OCI-LY7 (cell line): ENCODE measurements at regions not wholly inside any gene's neighbourhood (a gene's known extent, or its start where the extent isn't known, plus 50 kb on each side); places are given as distances from the start of the nearest gene placed in this dataset.

ENCODE experiments used
- BruUV-seq: library from RNA; stranded (reverse); fragments of 400-500 nt; replicated peaks from 2 replicates; lab custom pipeline; 2021; lab: Mats Ljungman, UMichigan
- CTCF ChIA-PET: fragments of 300-600 bp; sonication (Branson Sonifier 250); formaldehyde crosslinking; loops from one replicate; lab custom pipeline; 2022; ENCODE audit warnings: antibody characterized with exemption; ENCODE audit not compliant: unreplicated experiment; lab: Charles Lee
- POLR2A ChIA-PET: fragments of 300-600 bp; sonication (Branson Sonifier 250); formaldehyde crosslinking; loops from one replicate; lab custom pipeline; 2022; ENCODE audit warnings: antibody characterized with exemption; lab: Charles Lee
- DNase-seq: peaks from one replicate; pipeline ENCODE4 v3.0.0-alpha.2; 2015; ENCODE audit warnings: low spot score
- H2AFZ ChIP-seq: fragments of 200-600 bp; sonication (generic), shearing (Covaris generic); 2 replicates; pipeline ENCODE4 v1.6.1; 2014; ENCODE audit warnings: mild to moderate bottlenecking, antibody characterized with exemption, low read length, moderate library complexity
- H3K27ac ChIP-seq: fragments of 200-600 bp; sonication (generic); 2 replicates; pipeline ENCODE4 v1.5.1; 2014; ENCODE audit warnings: mixed run types, low read depth, mild to moderate bottlenecking, moderate library complexity, low read length, inconsistent platforms; ENCODE audit not compliant: poor library complexity, severe bottlenecking
- H3K36me3 ChIP-seq: fragments of 200-600 bp; sonication (generic); 2 replicates; pipeline ENCODE4 v1.6.1; 2014; ENCODE audit warnings: mild to moderate bottlenecking, antibody characterized with exemption, low read length, moderate library complexity, mixed read lengths; ENCODE audit not compliant: insufficient read depth
- H3K4me1 ChIP-seq: fragments of 200-600 bp; sonication (generic); 2 replicates; pipeline ENCODE4 v1.5.1; 2014; ENCODE audit warnings: mild to moderate bottlenecking, low read length; ENCODE audit not compliant: insufficient read depth, poor library complexity, severe bottlenecking
- H3K4me2 ChIP-seq: fragments of 200-600 bp; sonication (generic); 2 replicates; pipeline ENCODE4 v1.6.1; 2014; ENCODE audit warnings: mild to moderate bottlenecking, low read length
- H3K4me3 ChIP-seq: fragments of 200-600 bp; sonication (generic); 2 replicates; pipeline ENCODE4 v1.5.1; 2014; ENCODE audit warnings: mild to moderate bottlenecking, low read depth, low read length; ENCODE audit not compliant: poor library complexity, severe bottlenecking
- H3K79me2 ChIP-seq: fragments of 200-600 bp; sonication (generic); 2 replicates; pipeline ENCODE4 v1.6.1; 2016; ENCODE audit warnings: low read depth, mild to moderate bottlenecking, low read length, moderate library complexity, mixed read lengths; ENCODE audit not compliant: insufficient read depth
- H3K9me2 ChIP-seq: fragments of 200-600 bp; sonication (generic); 2 replicates; pipeline ENCODE4 v1.6.1; 2016; ENCODE audit warnings: mild to moderate bottlenecking, low read length, mixed read lengths; ENCODE audit not compliant: insufficient read depth
- H3K9me3 ChIP-seq: fragments of 200-600 bp; sonication (generic); 2 replicates; pipeline ENCODE4 v1.6.1; 2014; ENCODE audit warnings: mild to moderate bottlenecking, mixed run types, low read length, mixed read lengths
- H4K20me1 ChIP-seq: fragments of 200-600 bp; sonication (generic); 2 replicates; pipeline ENCODE4 v1.6.1; 2014; ENCODE audit warnings: mild to moderate bottlenecking, antibody characterized with exemption, low read length, moderate library complexity, mixed read lengths; ENCODE audit not compliant: insufficient read depth
- EZH2phosphoT487 ChIP-seq: fragments of 200-600 bp; sonication (generic); IDR thresholded peaks from 2 replicates; pipeline ENCODE4 v1.6.1; 2018; ENCODE audit warnings: low read depth, borderline replicate concordance, mild to moderate bottlenecking, mixed run types, antibody characterized with exemption, low read length, moderate library complexity, mixed read lengths
- intact Hi-C: fragments of 100-400 bp; cut with micrococcal nuclease; formaldehyde crosslinking; loops from one replicate; pipeline ENCODE4 v1.10.0; 2022; ENCODE audit not compliant: unreplicated experiment
- TF ChIP-seq, protein P1 (sequence below): fragments of 200-600 bp; sonication (generic); conservative IDR thresholded peaks from 2 replicates; pipeline ENCODE4 v1.5.1; 2014; ENCODE audit warnings: mild to moderate bottlenecking, antibody characterized with exemption, low read length, moderate library complexity, mixed read lengths

DNA sequence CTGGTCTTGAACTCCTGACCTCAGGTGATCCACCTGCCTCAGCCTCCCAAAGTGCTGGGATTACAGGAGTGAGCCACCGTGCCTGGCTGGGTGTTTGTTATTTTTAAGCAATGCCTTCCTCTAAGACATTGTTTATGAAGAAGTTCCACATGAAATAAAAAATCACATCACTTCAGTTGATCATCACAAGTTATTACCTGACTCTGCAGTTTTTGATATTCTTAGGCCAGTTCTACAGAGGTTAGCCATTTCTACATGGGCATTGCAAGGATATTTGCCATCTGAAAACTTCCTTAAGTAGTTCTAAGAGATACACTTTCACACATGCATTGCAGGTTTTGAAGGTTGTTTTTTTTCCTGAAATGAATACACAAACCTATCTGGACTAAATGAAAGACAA, 82.1 kb downstream of the PYDC2 start:
- Histone ChIP-seq H3K9me2 (no peaks in the 10 kb centered on the region), H3K79me2 (no peaks in the 10 kb centered on the region), H3K9me3 (no peaks in the 10 kb centered on the region), H3K4me3 (no peak overlapping the region), H2AFZ (no peak overlapping the region), H3K4me2 (no peak overlapping the region), H3K36me3 (no peaks in the 10 kb centered on the region), H3K27ac (no peak overlapping the region), H4K20me1 (no peaks in the 10 kb centered on the region), H3K4me1 (no peaks in the 10 kb centered on the region)
- intact Hi-C loops, result no loop called here
- no peak for DNase-seq
- POLR2A ChIA-PET, result no interaction called here
- BruUV-seq, result no TSS peak
- CTCF ChIA-PET, result no interaction called here
- TF ChIP-seq EZH2phosphoT487, result no peak
- TF ChIP-seq, protein P1, sequence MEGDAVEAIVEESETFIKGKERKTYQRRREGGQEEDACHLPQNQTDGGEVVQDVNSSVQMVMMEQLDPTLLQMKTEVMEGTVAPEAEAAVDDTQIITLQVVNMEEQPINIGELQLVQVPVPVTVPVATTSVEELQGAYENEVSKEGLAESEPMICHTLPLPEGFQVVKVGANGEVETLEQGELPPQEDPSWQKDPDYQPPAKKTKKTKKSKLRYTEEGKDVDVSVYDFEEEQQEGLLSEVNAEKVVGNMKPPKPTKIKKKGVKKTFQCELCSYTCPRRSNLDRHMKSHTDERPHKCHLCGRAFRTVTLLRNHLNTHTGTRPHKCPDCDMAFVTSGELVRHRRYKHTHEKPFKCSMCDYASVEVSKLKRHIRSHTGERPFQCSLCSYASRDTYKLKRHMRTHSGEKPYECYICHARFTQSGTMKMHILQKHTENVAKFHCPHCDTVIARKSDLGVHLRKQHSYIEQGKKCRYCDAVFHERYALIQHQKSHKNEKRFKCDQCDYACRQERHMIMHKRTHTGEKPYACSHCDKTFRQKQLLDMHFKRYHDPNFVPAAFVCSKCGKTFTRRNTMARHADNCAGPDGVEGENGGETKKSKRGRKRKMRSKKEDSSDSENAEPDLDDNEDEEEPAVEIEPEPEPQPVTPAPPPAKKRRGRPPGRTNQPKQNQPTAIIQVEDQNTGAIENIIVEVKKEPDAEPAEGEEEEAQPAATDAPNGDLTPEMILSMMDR, result no peak

DNA sequence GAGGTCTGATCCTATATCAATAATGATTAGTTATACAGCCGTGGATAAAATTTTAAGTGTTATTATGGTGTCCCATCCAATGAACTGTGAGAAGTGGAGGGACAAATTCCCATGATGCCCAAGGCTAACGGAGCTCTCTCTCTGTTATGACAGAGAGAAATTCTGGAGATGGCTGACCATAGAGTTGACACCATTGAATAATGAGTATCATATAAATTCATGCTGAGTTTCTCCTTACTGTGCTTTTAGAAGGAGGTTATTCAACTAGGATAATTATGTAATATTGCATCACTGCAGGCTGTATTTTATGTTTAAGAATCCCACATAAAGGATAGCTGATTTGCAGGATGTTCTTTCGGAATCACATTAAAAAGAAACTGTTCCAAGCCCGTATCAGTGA, 82.9 kb downstream of the PYDC2 start:
- Histone ChIP-seq H4K20me1 (no peaks in the 10 kb centered on the region), H3K4me1 (no peaks in the 10 kb centered on the region), H3K4me3 (no peak overlapping the region), H3K36me3 (no peaks in the 10 kb centered on the region), H2AFZ (no peak overlapping the region), H3K27ac (no peak overlapping the region), H3K4me2 (no peak overlapping the region), H3K9me2 (no peaks in the 10 kb centered on the region), H3K79me2 (no peaks in the 10 kb centered on the region), H3K9me3 (no peaks in the 10 kb centered on the region)
- DNase-seq, result no peak
- ChIA-PET POLR2A (interaction anchor here (0.6 kb wide), 1 partner anchor 572 kb away, joined by 3 read pairs; no protein-coding TSS in a partner anchor), CTCF (interaction anchor here (1.0 kb wide), 1 partner anchor 30 kb away, joined by 3 read pairs; no protein-coding TSS in a partner anchor)
- BruUV-seq, result no TSS peak
- intact Hi-C loops, result no loop called here
- no peak for TF ChIP-seq EZH2phosphoT487
- TF ChIP-seq, protein P1, result no peak

DNA sequence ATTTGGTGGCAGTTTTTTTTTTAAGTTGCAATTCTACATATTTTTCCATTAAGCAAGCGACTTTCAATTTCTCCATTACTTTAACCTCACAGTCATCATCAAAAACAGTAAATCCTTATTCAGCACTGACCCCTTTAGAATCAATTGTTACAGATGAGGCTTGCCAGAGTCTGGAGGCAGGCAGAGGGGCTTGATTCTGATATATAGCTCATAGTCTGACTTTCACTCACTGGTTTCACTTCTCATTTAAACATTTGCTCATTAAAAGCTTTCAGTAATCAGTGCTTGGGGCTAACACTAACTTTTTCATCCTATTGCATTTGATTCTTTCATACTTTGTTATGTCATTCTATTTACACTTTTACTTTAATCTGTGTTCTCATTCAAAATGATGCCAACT, 88.4 kb downstream of the PYDC2 start:
- ChIA-PET POLR2A (no interaction called here), CTCF (no interaction called here)
- intact Hi-C loops, result no loop called here
- no peak overlapping the region for H3K4me3 ChIP-seq
- no peaks in the 10 kb centered on the region for H3K4me1 ChIP-seq
- no peak for DNase-seq
- no peak overlapping the region for H2AFZ ChIP-seq
- no peaks in the 10 kb centered on the region for H4K20me1 ChIP-seq
- no peak overlapping the region for H3K4me2 ChIP-seq
- no peaks in the 10 kb centered on the region for H3K9me2 ChIP-seq
- no peaks in the 10 kb centered on the region for H3K9me3 ChIP-seq
- no peaks in the 10 kb centered on the region for H3K36me3 ChIP-seq
- no peak overlapping the region for H3K27ac ChIP-seq
- no peaks in the 10 kb centered on the region for H3K79me2 ChIP-seq
- no TSS peak for BruUV-seq
- TF ChIP-seq, protein P1, result no peak
- TF ChIP-seq EZH2phosphoT487, result no peak
